H1 (cell line): ENCODE measurements at regions not wholly inside any gene's neighbourhood (a gene's known extent, or its start where the extent isn't known, plus 50 kb on each side); places are given as distances from the start of the nearest gene placed in this dataset.

ENCODE experiments used
- CTCF ChIA-PET: fragments of 300-600 bp; sonication (Branson Sonifier 250); formaldehyde crosslinking; loops from one replicate; lab custom pipeline; 2021; ENCODE audit not compliant: partially characterized antibody; lab: Charles Lee
- POLR2A ChIA-PET: fragments of 300-600 bp; sonication (Branson Sonifier 250); formaldehyde crosslinking; loops from one replicate; lab custom pipeline; 2021; ENCODE audit warnings: inconsistent platforms; ENCODE audit not compliant: partially characterized antibody; lab: Charles Lee
- DNase-seq, 2 experiments: peaks; one replicate each; pipeline versions ENCODE4 v3.0.0 to v3.0.0-alpha.2; 2010 to 2022; ENCODE audit warnings: low spot score in 2 of 2, low read depth in 1 of 2, mixed read lengths in 1 of 2
- FAIRE-seq: peaks from 2 replicates; lab custom pipeline; 2011; peaks lifted over from hg19 to GRCh38; lab: Jason Lieb, UNC
- H2AFZ ChIP-seq: 2 replicates; pipeline ENCODE4 v1.8.1; 2012; ENCODE audit warnings: low read length, inconsistent platforms
- H2AK5ac ChIP-seq: 2 replicates; pipeline ENCODE4 v1.6.1; 2013; ENCODE audit warnings: low read depth, low read length
- H2BK120ac ChIP-seq: replicated peaks from 2 replicates; pipeline ENCODE3; 2013; ENCODE audit warnings: low read depth, low read length, inconsistent platforms
- H2BK12ac ChIP-seq: 2 replicates; pipeline ENCODE4 v1.6.1; 2013; ENCODE audit warnings: low read depth, low read length
- H2BK15ac ChIP-seq: 2 replicates; pipeline ENCODE4 v1.6.1; 2013; ENCODE audit warnings: low read length
- H2BK20ac ChIP-seq: 2 replicates; pipeline ENCODE4 v1.6.1; 2013; ENCODE audit warnings: low read length
- H2BK5ac ChIP-seq: 2 replicates; pipeline ENCODE4 v1.6.1; 2013; ENCODE audit warnings: low read depth, low read length
- H3K14ac ChIP-seq: 2 replicates; pipeline ENCODE4 v1.6.1; 2013; ENCODE audit warnings: inconsistent platforms; ENCODE audit not compliant: insufficient read length
- H3K18ac ChIP-seq: 2 replicates; pipeline ENCODE4 v1.6.1; 2013; ENCODE audit warnings: low read length; ENCODE audit errors: extremely low read depth
- H3K23ac ChIP-seq: 2 replicates; pipeline ENCODE4 v1.6.1; 2013; ENCODE audit warnings: inconsistent platforms; ENCODE audit not compliant: insufficient read length
- H3K23me2 ChIP-seq: 2 replicates; pipeline ENCODE4 v1.6.1; 2013; ENCODE audit warnings: low read depth, low read length
- H3K27ac ChIP-seq: 2 replicates; pipeline ENCODE4 v1.6.1; 2011; ENCODE audit warnings: low read depth, low read length, inconsistent platforms
- H3K27me3 ChIP-seq, 4 experiments: replicated peaks in 1 of 4; 1 replicate in 1 of 4; 2 replicates in 3 of 4; pipeline versions ENCODE4 v1.6.1 to v1.8.1; 2011 to 2013; ENCODE audit warnings: low read length in 3 of 4, mild to moderate bottlenecking in 3 of 4, inconsistent platforms in 2 of 4, mixed read lengths in 2 of 4, moderate library complexity in 1 of 4; ENCODE audit not compliant: control insufficient read depth in 3 of 4, insufficient read depth in 3 of 4; ENCODE audit errors: extremely low read depth in 1 of 4
- H3K36me3 ChIP-seq, 4 experiments: 2 replicates each; pipeline versions ENCODE4 v1.6.1 to v1.8.1; 2011 to 2013; ENCODE audit warnings: mild to moderate bottlenecking in 4 of 4, low read length in 3 of 4, moderate library complexity in 2 of 4, control low read depth in 1 of 4, inconsistent platforms in 1 of 4; ENCODE audit not compliant: insufficient read depth in 4 of 4, control insufficient read depth in 2 of 4
- H3K4ac ChIP-seq: replicated peaks from 2 replicates; pipeline ENCODE3; 2013; ENCODE audit warnings: low read length, low read depth, mixed read lengths, inconsistent platforms; ENCODE audit not compliant: insufficient read length
- H3K4me1 ChIP-seq, 4 experiments: replicated peaks in 1 of 4; 1 replicate in 1 of 4; 2 replicates in 3 of 4; pipeline versions ENCODE4 v1.6.1 to v1.8.1; 2011 to 2013; ENCODE audit warnings: low read length in 3 of 4, inconsistent platforms in 2 of 4, mixed read lengths in 1 of 4; ENCODE audit not compliant: insufficient read depth in 4 of 4, control insufficient read depth in 3 of 4
- H3K4me2 ChIP-seq, 2 experiments: 2 replicates each; pipeline versions ENCODE4 v1.6.1 to v1.8.1; 2011 to 2013; ENCODE audit warnings: low read depth in 2 of 2, low read length in 2 of 2, control low read depth in 1 of 2, inconsistent platforms in 1 of 2, mild to moderate bottlenecking in 1 of 2; ENCODE audit not compliant: insufficient read depth in 1 of 2
- H3K4me3 ChIP-seq, 4 experiments: fragments of 200-600, 300-600 bp in 1 of 4; sonication (generic), shearing (Covaris generic), sonication (Bioruptor Twin) in 1 of 4; 2 replicates each; pipeline versions ENCODE4 v1.5.1 to v1.8.1; 2011 to 2016; ENCODE audit warnings: low read length in 4 of 4, low read depth in 3 of 4, control low read depth in 2 of 4, inconsistent platforms in 2 of 4, mild to moderate bottlenecking in 2 of 4, mixed read lengths in 1 of 4, moderate library complexity in 1 of 4; ENCODE audit not compliant: insufficient read depth in 2 of 4; ENCODE audit errors: extremely low read depth in 1 of 4
- H3K56ac ChIP-seq: replicated peaks from 2 replicates; pipeline ENCODE3; 2013; ENCODE audit warnings: low read depth, mild to moderate bottlenecking, mixed read lengths, low read length, inconsistent platforms; ENCODE audit not compliant: insufficient read length
- H3K79me1 ChIP-seq: 2 replicates; pipeline ENCODE4 v1.6.1; 2013; ENCODE audit warnings: low read depth, low read length, control low read depth
- H3K79me2 ChIP-seq, 2 experiments: 2 replicates each; pipeline versions ENCODE4 v1.6.1 to v1.8.1; 2012 to 2013; ENCODE audit warnings: low read length in 2 of 2, mild to moderate bottlenecking in 2 of 2, inconsistent platforms in 1 of 2; ENCODE audit not compliant: insufficient read depth in 2 of 2, control insufficient read depth in 1 of 2
- H3K9ac ChIP-seq, 4 experiments: replicated peaks in 1 of 4; 1 replicate in 1 of 4; 2 replicates in 3 of 4; pipeline versions ENCODE4 v1.6.1 to v1.8.1; 2011 to 2013; ENCODE audit warnings: low read depth in 3 of 4, low read length in 3 of 4, control low read depth in 2 of 4, mild to moderate bottlenecking in 2 of 4, moderate library complexity in 2 of 4, inconsistent platforms in 1 of 4; ENCODE audit errors: extremely low read depth in 1 of 4
- H3K9me3 ChIP-seq, 2 experiments: 2 replicates each; pipeline versions ENCODE4 v1.6.1 to v1.8.1; 2012 to 2013; ENCODE audit warnings: mild to moderate bottlenecking in 2 of 2, moderate library complexity in 2 of 2, control low read depth in 1 of 2, inconsistent platforms in 1 of 2, low read depth in 1 of 2, low read length in 1 of 2, mixed read lengths in 1 of 2; ENCODE audit not compliant: insufficient read depth in 2 of 2
- H4K20me1 ChIP-seq, 2 experiments: replicated peaks in 1 of 2; 2 replicates each; pipeline versions ENCODE3 to v1.8.1; 2011 to 2013; ENCODE audit warnings: inconsistent platforms in 2 of 2, low read length in 2 of 2, mild to moderate bottlenecking in 1 of 2; ENCODE audit not compliant: insufficient read depth in 2 of 2, control insufficient read depth in 1 of 2
- H4K5ac ChIP-seq: 2 replicates; pipeline ENCODE4 v1.6.1; 2013; ENCODE audit warnings: low read length, low read depth, mixed read lengths, inconsistent platforms; ENCODE audit not compliant: insufficient read length
- H4K8ac ChIP-seq: 2 replicates; pipeline ENCODE4 v1.8.0; 2013; ENCODE audit warnings: mild to moderate bottlenecking, moderate library complexity, low read length, inconsistent platforms; ENCODE audit not compliant: insufficient read depth; ENCODE audit errors: extremely low read depth
- H4K91ac ChIP-seq: replicated peaks from 2 replicates; pipeline ENCODE3; 2013; ENCODE audit warnings: low read length, mixed read lengths, inconsistent platforms; ENCODE audit not compliant: insufficient read length
- ASH2L ChIP-seq: fragments of 200-600, 300-600 bp; sonication (generic); IDR thresholded peaks from one replicate; pipeline ENCODE4 v1.7.1; 2017; ENCODE audit warnings: low read length
- BRCA1 ChIP-seq: IDR thresholded peaks from 2 replicates; pipeline ENCODE4 v1.6.1; 2012; ENCODE audit warnings: low read depth, low read length, improper control_type of control experiment
- CHD2 ChIP-seq: IDR thresholded peaks from 2 replicates; pipeline ENCODE4 v1.6.1; 2012; ENCODE audit warnings: low read length, improper control_type of control experiment
- CREB1 ChIP-seq: IDR thresholded peaks from 2 replicates; pipeline ENCODE4 v1.6.1; 2012; ENCODE audit warnings: inconsistent platforms
- GABPA ChIP-seq: IDR thresholded peaks from 2 replicates; pipeline ENCODE4 v1.6.1; 2011; ENCODE audit warnings: mild to moderate bottlenecking, low read length, moderate library complexity, borderline replicate concordance; ENCODE audit not compliant: insufficient read depth
- HDAC2 ChIP-seq, 2 experiments: fragments of 300-600 bp in 1 of 2; sonication (generic) in 1 of 2; IDR thresholded peaks; 2 replicates each; pipeline ENCODE4 v1.6.1; 2011 to 2012; ENCODE audit warnings: low read depth in 2 of 2, low read length in 2 of 2, mild to moderate bottlenecking in 2 of 2, moderate library complexity in 2 of 2, borderline replicate concordance in 1 of 2, inconsistent platforms in 1 of 2
- JUND ChIP-seq: IDR thresholded peaks from 2 replicates; pipeline ENCODE4 v1.6.1; 2011; ENCODE audit warnings: mild to moderate bottlenecking, improper control_type of control experiment, low read length
- KDM1A ChIP-seq: fragments of 200-600, 300-600 bp; sonication (generic); IDR thresholded peaks from 2 replicates; pipeline ENCODE4 v1.7.1; 2016; ENCODE audit warnings: mild to moderate bottlenecking, low read length, borderline replicate concordance
- PHF8 ChIP-seq: fragments of 200-600 bp; sonication (generic); conservative IDR thresholded peaks from 2 replicates; pipeline ENCODE4 v1.7.1; 2012; ENCODE audit warnings: low read depth, mild to moderate bottlenecking, inconsistent platforms, low read length, moderate library complexity
- POLR2A ChIP-seq, 2 experiments: IDR thresholded peaks; 1 replicate in 1 of 2; 2 replicates in 1 of 2; pipeline ENCODE4 v1.6.1; 2011; ENCODE audit warnings: low read depth in 2 of 2, low read length in 2 of 2, mild to moderate bottlenecking in 2 of 2; ENCODE audit errors: control extremely low read depth in 1 of 2
- RBBP5 ChIP-seq: IDR thresholded peaks from 2 replicates; pipeline ENCODE4 v1.7.1; 2012; ENCODE audit warnings: low read depth, mild to moderate bottlenecking, inconsistent platforms, low read length, moderate library complexity, borderline replicate concordance
- RFX5 ChIP-seq: IDR thresholded peaks from 2 replicates; pipeline ENCODE4 v1.6.1; 2011; ENCODE audit warnings: low read depth, low read length, improper control_type of control experiment, borderline replicate concordance
- RNF2 ChIP-seq: fragments of 200-900, 300-1000 bp; sonication (generic); IDR thresholded peaks from 2 replicates; pipeline ENCODE4 v1.7.1; 2016; ENCODE audit warnings: borderline replicate concordance, low read depth, mild to moderate bottlenecking, antibody characterized with exemption, low read length; ENCODE audit not compliant: poor library complexity, severe bottlenecking; ENCODE audit errors: missing control alignments
- SIRT6 ChIP-seq: IDR thresholded peaks from one replicate; pipeline ENCODE4 v1.7.1; 2012; ENCODE audit warnings: low read length, inconsistent platforms
- ZNF274 ChIP-seq: IDR thresholded peaks from 2 replicates; pipeline ENCODE4 v1.7.0; 2012; ENCODE audit warnings: low read length, borderline replicate concordance; ENCODE audit errors: extremely low read depth
- WGBS, 2 experiments: shearing (Covaris generic) in 1 of 2; methylation state at CpG; one replicate each; pipeline versions ENCODE4 v1.1.6 to v1.1.7; 2013 to 2015; ENCODE audit warnings: low lambda C conversion rate in 2 of 2, mixed read lengths in 2 of 2, inconsistent platforms in 1 of 2, low coverage in 1 of 2, missing lambda C conversion rate in 1 of 2; ENCODE audit not compliant: insufficient replicate concordance in 2 of 2, insufficient coverage in 1 of 2, insufficient read length in 1 of 2; ENCODE audit errors: extremely low coverage in 1 of 2, missing lambda C conversion rate in 1 of 2; 5-methylcytosine and 5-hydroxymethylcytosine counted together

GRCh38 chr12:95390932-95391331, 83.0 kb upstream of the METAP2 start:
- DNase-seq (no peak), FAIRE-seq (no peak)
- no peak overlapping the region for H3K56ac ChIP-seq
- H2BK15ac ChIP-seq = no peak overlapping the region
- no peak overlapping the region for H3K23ac ChIP-seq
- H4K5ac ChIP-seq = no peak overlapping the region
- H3K27ac ChIP-seq = no peak overlapping the region
- no peak overlapping the region for H3K4me2 ChIP-seq
- H3K18ac ChIP-seq = no peak overlapping the region
- H3K4ac ChIP-seq = no peak overlapping the region
- no peaks in the 10 kb centered on the region for H3K4me1 ChIP-seq
- CTCF ChIA-PET = interaction anchor here (1.5 kb wide), 1 partner anchor 14 kb away, joined by 3 read pairs; no protein-coding TSS in a partner anchor
- peaks cover 17 to 21% of the 10 kb centered on the region in 2 experiments for H3K9me3 ChIP-seq
- no peak overlapping the region for H2BK120ac ChIP-seq
- H4K8ac ChIP-seq = no peak overlapping the region
- no peaks in the 10 kb centered on the region for H3K79me1 ChIP-seq
- no peak overlapping the region for H3K9ac ChIP-seq
- no peaks in the 10 kb centered on the region for H3K23me2 ChIP-seq
- no peak overlapping the region for H2BK20ac ChIP-seq
- WGBS, 2 experiments = 83% methylated on average over 3 of the region's 3 CpGs; no CpG with 5 or more reads in 1 of the 2 experiments
- no peaks in the 10 kb centered on the region; a peak in 1 of 8 replicates for H3K36me3 ChIP-seq
- H2AFZ ChIP-seq = no peak overlapping the region
- no peak overlapping the region for H2BK12ac ChIP-seq
- no peaks in the 10 kb centered on the region for H3K27me3 ChIP-seq
- no peak overlapping the region for H3K4me3 ChIP-seq
- no peak overlapping the region for H2BK5ac ChIP-seq
- no peak overlapping the region for H2AK5ac ChIP-seq
- H3K79me2 ChIP-seq = no peaks in the 10 kb centered on the region
- POLR2A ChIA-PET = no interaction called here
- H3K14ac ChIP-seq = no peak overlapping the region
- H4K20me1 ChIP-seq = no peaks in the 10 kb centered on the region
- H4K91ac ChIP-seq = no peak overlapping the region
- TF ChIP-seq CREB1 = no peak
- TF ChIP-seq PHF8 = no peak
- TF ChIP-seq GABPA = no peak
- no peak for TF ChIP-seq RNF2
- no peak for TF ChIP-seq RFX5
- no peak for TF ChIP-seq JUND
- TF ChIP-seq KDM1A = no peak
- no peak for TF ChIP-seq SIRT6
- no peak for TF ChIP-seq RBBP5
- no peak for TF ChIP-seq ASH2L
- no peak for TF ChIP-seq BRCA1
- no peak for TF ChIP-seq HDAC2 (IDR thresholded peaks at IDR 0.05; ENCODE audit: borderline replicate concordance in 1 of 2, low read depth in 2 of 2, low read length in 2 of 2)
- no peak for TF ChIP-seq ZNF274
- no peak for TF ChIP-seq POLR2A (IDR thresholded peaks at IDR 0.05; ENCODE audit: control extremely low read depth in 1 of 2, low read depth in 2 of 2, low read length in 2 of 2)
- no peak for TF ChIP-seq CHD2
